ENCODE measurements at regions not wholly inside any gene's neighbourhood (a gene's known extent, or its start where the extent isn't known, plus 50 kb on each side); places are given as distances from the start of the nearest gene placed in this dataset.

GRCh38 chr12:20237091-20237490 is 131.2 kb upstream of the PDE3A start:
- TF ChIP-seq POLR2A (IDR thresholded peaks at IDR 0.05; ENCODE audit: low read depth, low read length) (no peak), SPI1 (IDR thresholded peaks at IDR 0.05; ENCODE audit: low read depth, low read length) (no peak), PAX5 (IDR thresholded peaks at IDR 0.05; ENCODE audit: insufficient read depth, low read length, severe bottlenecking) (no peak), POLR2AphosphoS5 (IDR thresholded peaks at IDR 0.05; ENCODE audit: low read depth, low read length) (no peak), TAF1 (IDR thresholded peaks at IDR 0.05; ENCODE audit: low read depth, low read length) (no peak), POU2F2 (IDR thresholded peaks at IDR 0.05; ENCODE audit: low read depth, low read length) (no peak)
- DNase-seq (ENCODE audit: insufficient read length, low spot score): no peak
- no peak for FAIRE-seq

- FAIRE-seq: no peak
- no peak for TF ChIP-seq PAX5 (IDR thresholded peaks at IDR 0.05; ENCODE audit: insufficient read depth, low read length, severe bottlenecking)
- no peak for TF ChIP-seq POLR2A (IDR thresholded peaks at IDR 0.05; ENCODE audit: low read depth, low read length)
- TF ChIP-seq TAF1 (IDR thresholded peaks at IDR 0.05; ENCODE audit: low read depth, low read length): no peak
- no peak for TF ChIP-seq POLR2AphosphoS5 (IDR thresholded peaks at IDR 0.05; ENCODE audit: low read depth, low read length)
- TF ChIP-seq SPI1 (IDR thresholded peaks at IDR 0.05; ENCODE audit: low read depth, low read length): no peak
- no peak for TF ChIP-seq POU2F2 (IDR thresholded peaks at IDR 0.05; ENCODE audit: low read depth, low read length)
- DNase-seq (ENCODE audit: insufficient read length, low spot score): no peak
Observed at GRCh38 chr12:20245491-20245890, 122.8 kb upstream of the PDE3A start.

GRCh38 chr12:20248646-20249045 is 119.7 kb upstream of the PDE3A start:
- FAIRE-seq: no peak
- no peak for TF ChIP-seq SPI1 (IDR thresholded peaks at IDR 0.05; ENCODE audit: low read depth, low read length)
- no peak for TF ChIP-seq POU2F2 (IDR thresholded peaks at IDR 0.05; ENCODE audit: low read depth, low read length)
- no peak for TF ChIP-seq POLR2A (IDR thresholded peaks at IDR 0.05; ENCODE audit: low read depth, low read length)
- no peak for TF ChIP-seq TAF1 (IDR thresholded peaks at IDR 0.05; ENCODE audit: low read depth, low read length)
- TF ChIP-seq POLR2AphosphoS5 (IDR thresholded peaks at IDR 0.05; ENCODE audit: low read depth, low read length): no peak
- no peak for TF ChIP-seq PAX5 (IDR thresholded peaks at IDR 0.05; ENCODE audit: insufficient read depth, low read length, severe bottlenecking)
- no peak for DNase-seq (ENCODE audit: insufficient read length, low spot score)

- no peak for DNase-seq (ENCODE audit: insufficient read length, low spot score)
- no peak for TF ChIP-seq POLR2AphosphoS5 (IDR thresholded peaks at IDR 0.05; ENCODE audit: low read depth, low read length)
- FAIRE-seq: no peak
Observed at GRCh38 chr12:20250761-20251160, 117.6 kb upstream of the PDE3A start.

GRCh38 chr12:20257311-20257710 is 111.0 kb upstream of the PDE3A start:
- TF ChIP-seq POLR2AphosphoS5 (IDR thresholded peaks at IDR 0.05; ENCODE audit: low read depth, low read length) (no peak), POLR2A (IDR thresholded peaks at IDR 0.05; ENCODE audit: low read depth, low read length) (no peak), POU2F2 (IDR thresholded peaks at IDR 0.05; ENCODE audit: low read depth, low read length) (no peak), SPI1 (IDR thresholded peaks at IDR 0.05; ENCODE audit: low read depth, low read length) (no peak), PAX5 (IDR thresholded peaks at IDR 0.05; ENCODE audit: insufficient read depth, low read length, severe bottlenecking) (no peak), TAF1 (IDR thresholded peaks at IDR 0.05; ENCODE audit: low read depth, low read length) (no peak)
- FAIRE-seq: no peak

GRCh38 chr12:20259786-20260185 is 108.6 kb upstream of the PDE3A start:
- TF ChIP-seq PAX5 (IDR thresholded peaks at IDR 0.05; ENCODE audit: insufficient read depth, low read length, severe bottlenecking) (no peak), TAF1 (IDR thresholded peaks at IDR 0.05; ENCODE audit: low read depth, low read length) (no peak), POU2F2 (IDR thresholded peaks at IDR 0.05; ENCODE audit: low read depth, low read length) (no peak), POLR2A (IDR thresholded peaks at IDR 0.05; ENCODE audit: low read depth, low read length) (no peak), SPI1 (IDR thresholded peaks at IDR 0.05; ENCODE audit: low read depth, low read length) (no peak), POLR2AphosphoS5 (IDR thresholded peaks at IDR 0.05; ENCODE audit: low read depth, low read length) (no peak)
- FAIRE-seq (no peak), DNase-seq (ENCODE audit: insufficient read length, low spot score) (no peak)

More at GRCh38 chr12:20257311-20257710, 111.0 kb upstream of the PDE3A start:
- no peak for DNase-seq (ENCODE audit: insufficient read length, low spot score)

GRCh38 chr12:20260851-20261250 is 107.5 kb upstream of the PDE3A start:
- DNase-seq (ENCODE audit: insufficient read length, low spot score): no peak
- FAIRE-seq: no peak
- TF ChIP-seq TAF1 (IDR thresholded peaks at IDR 0.05; ENCODE audit: low read depth, low read length): no peak
- no peak for TF ChIP-seq POU2F2 (IDR thresholded peaks at IDR 0.05; ENCODE audit: low read depth, low read length)
- TF ChIP-seq SPI1 (IDR thresholded peaks at IDR 0.05; ENCODE audit: low read depth, low read length): no peak
- TF ChIP-seq POLR2A (IDR thresholded peaks at IDR 0.05; ENCODE audit: low read depth, low read length): no peak
- TF ChIP-seq POLR2AphosphoS5 (IDR thresholded peaks at IDR 0.05; ENCODE audit: low read depth, low read length): no peak
- no peak for TF ChIP-seq PAX5 (IDR thresholded peaks at IDR 0.05; ENCODE audit: insufficient read depth, low read length, severe bottlenecking)

GRCh38 chr12:20262119-20262518 is 106.2 kb upstream of the PDE3A start:
- FAIRE-seq: no peak
- TF ChIP-seq POLR2A (IDR thresholded peaks at IDR 0.05; ENCODE audit: low read depth, low read length) (no peak), SPI1 (IDR thresholded peaks at IDR 0.05; ENCODE audit: low read depth, low read length) (no peak)
- DNase-seq (ENCODE audit: insufficient read length, low spot score): no peak

- no peak for TF ChIP-seq POLR2AphosphoS5 (IDR thresholded peaks at IDR 0.05; ENCODE audit: low read depth, low read length)
- TF ChIP-seq SPI1 (IDR thresholded peaks at IDR 0.05; ENCODE audit: low read depth, low read length): no peak
- no peak for TF ChIP-seq PAX5 (IDR thresholded peaks at IDR 0.05; ENCODE audit: insufficient read depth, low read length, severe bottlenecking)
- no peak for FAIRE-seq
- DNase-seq (ENCODE audit: insufficient read length, low spot score): no peak
Observed at GRCh38 chr12:20264026-20264425, 104.3 kb upstream of the PDE3A start.

- FAIRE-seq (no peak), DNase-seq (ENCODE audit: insufficient read length, low spot score) (no peak)
- TF ChIP-seq POLR2AphosphoS5 (IDR thresholded peaks at IDR 0.05; ENCODE audit: low read depth, low read length) (no peak), TAF1 (IDR thresholded peaks at IDR 0.05; ENCODE audit: low read depth, low read length) (no peak)
Observed at GRCh38 chr12:20264608-20265114, 103.7 kb upstream of the PDE3A start.

All from GM12891 (cell line).